ENCODE measurements at regions not wholly inside any gene's neighbourhood (a gene's known extent, or its start where the extent isn't known, plus 50 kb on each side); places are given as distances from the start of the nearest gene placed in this dataset.

- peaks cover 0 to 19% (median 0%) of the 10 kb centered on the region in 3 donors for H3K4me1 ChIP-seq
- ATAC-seq = no peak
- no peaks in the 10 kb centered on the region for H3K9me3 ChIP-seq
- H3K36me3 ChIP-seq = no peaks in the 10 kb centered on the region
- WGBS, 2 donors (ENCODE audit: low coverage in 1 of 2) = 85 to 91% methylated on average over 2 to 7 of the region's 7 CpGs
- H3K27ac ChIP-seq = no peak overlapping the region
- TF ChIP-seq POLR2A (IDR thresholded peaks at IDR 0.05) (no peak), EP300 (IDR thresholded peaks at IDR 0.05) (no peak), CTCF (IDR thresholded peaks at IDR 0.05) (no peak), POLR2AphosphoS5 (IDR thresholded peaks at IDR 0.05) (no peak)
- H3K4me3 ChIP-seq = no peak overlapping the region
- no peaks in the 10 kb centered on the region for H3K27me3 ChIP-seq
These were observed 316.9 kb upstream of the ZEB2 start for GRCh38 chr2:144836635-144837350.

- peak overlapping the region in 2 of 4 donors; percentile 30 to 48 for H3K27ac ChIP-seq
- H3K4me3 ChIP-seq = no peak overlapping the region
- TF ChIP-seq CTCF (IDR thresholded peaks at IDR 0.05) (no peak), POLR2AphosphoS5 (IDR thresholded peaks at IDR 0.05) (no peak), POLR2A (IDR thresholded peaks at IDR 0.05) (no peak), EP300 (IDR thresholded peaks at IDR 0.05) (no peak)
- no peaks in the 10 kb centered on the region for H3K36me3 ChIP-seq
- ATAC-seq = no peak
- WGBS, 2 donors (ENCODE audit: low coverage in 1 of 2) = 83 to 89% methylated on average over 1 to 3 of the region's 4 CpGs
- no peaks in the 10 kb centered on the region for H3K27me3 ChIP-seq
- peaks cover 0 to 19% (median 0%) of the 10 kb centered on the region in 3 donors for H3K4me1 ChIP-seq
- no peaks in the 10 kb centered on the region for H3K9me3 ChIP-seq
These were observed 315.9 kb upstream of the ZEB2 start for GRCh38 chr2:144835634-144836350.

GRCh38 chr2:144834998-144835633 lies 315.2 kb upstream of the ZEB2 start:
- 7 to 11% methylated on average over 5 of the region's 5 CpGs for WGBS, 2 donors (ENCODE audit: low coverage in 1 of 2)
- peak overlapping the region in 3 of 4 donors; percentile 30 to 48 (median 33) for H3K27ac ChIP-seq
- peak overlapping the region in 1 of 2 donors; percentile 20 for H3K4me3 ChIP-seq
- no peaks in the 10 kb centered on the region for H3K36me3 ChIP-seq
- ATAC-seq = no peak
- H3K4me1 ChIP-seq = peaks cover 0 to 19% (median 0%) of the 10 kb centered on the region in 3 donors
- H3K9me3 ChIP-seq = no peaks in the 10 kb centered on the region
- TF ChIP-seq POLR2A (IDR thresholded peaks at IDR 0.05) = no peak
- TF ChIP-seq CTCF (IDR thresholded peaks at IDR 0.05) = no peak
- no peak for TF ChIP-seq EP300 (IDR thresholded peaks at IDR 0.05)
- TF ChIP-seq POLR2AphosphoS5 (IDR thresholded peaks at IDR 0.05) = no peak
- no peaks in the 10 kb centered on the region for H3K27me3 ChIP-seq

- no peak overlapping the region for H3K27ac ChIP-seq
- peaks cover 0 to 19% (median 0%) of the 10 kb centered on the region in 3 donors for H3K4me1 ChIP-seq
- no peaks in the 10 kb centered on the region for H3K9me3 ChIP-seq
- ATAC-seq = no peak
- no peaks in the 10 kb centered on the region for H3K27me3 ChIP-seq
- TF ChIP-seq EP300 (IDR thresholded peaks at IDR 0.05) (no peak), POLR2AphosphoS5 (IDR thresholded peaks at IDR 0.05) (no peak)
- H3K36me3 ChIP-seq = no peaks in the 10 kb centered on the region
- 57 to 61% methylated on average over 4 of the region's 4 CpGs for WGBS, 2 donors (ENCODE audit: low coverage in 1 of 2)
- no peak overlapping the region for H3K4me3 ChIP-seq
These were observed 314.4 kb upstream of the ZEB2 start for GRCh38 chr2:144834363-144834762.

- Histone ChIP-seq H3K27ac (no peak overlapping the region), H3K36me3 (no peaks in the 10 kb centered on the region), H3K4me1 (peaks cover 0 to 19% (median 0%) of the 10 kb centered on the region in 3 donors), H3K27me3 (no peaks in the 10 kb centered on the region), H3K9me3 (no peaks in the 10 kb centered on the region), H3K4me3 (no peak overlapping the region)
- ATAC-seq = no peak
- WGBS, 2 donors (ENCODE audit: low coverage in 1 of 2) = 86 to 100% methylated on average over 1 of the region's 1 CpG
- TF ChIP-seq CTCF (IDR thresholded peaks at IDR 0.05) (no peak), POLR2AphosphoS5 (IDR thresholded peaks at IDR 0.05) (no peak), POLR2A (IDR thresholded peaks at IDR 0.05) (no peak), EP300 (IDR thresholded peaks at IDR 0.05) (no peak)
These were observed 313.2 kb upstream of the ZEB2 start for GRCh38 chr2:144833075-144833637.
